ENCODE measurements at regions not wholly inside any gene's neighbourhood (a gene's known extent, or its start where the extent isn't known, plus 50 kb on each side); places are given as distances from the start of the nearest gene placed in this dataset.
A peak's percentile ranks its signal among the peaks of the same experiment; 100 is the strongest.

DNA sequence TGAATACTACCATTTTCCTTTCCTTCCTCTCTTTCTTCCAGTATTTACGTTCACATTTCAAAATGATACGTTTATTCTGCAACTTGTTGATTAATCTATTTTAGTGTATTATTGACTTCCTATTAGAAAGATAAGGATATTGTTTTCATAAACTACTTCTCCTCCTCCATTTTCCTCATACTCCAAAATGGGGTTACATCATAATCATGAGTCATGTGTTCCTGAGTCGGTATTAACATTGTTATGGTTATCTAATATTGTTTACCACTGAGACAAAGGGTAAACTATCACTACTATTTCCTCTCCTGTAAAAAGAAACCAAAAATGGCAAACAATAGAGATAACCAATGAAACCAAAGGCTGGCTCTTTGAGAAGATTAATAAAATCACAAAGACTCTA is 126.5 kb upstream of the CDYL start:
- Mint-ChIP-seq H3K36me3 (ENCODE audit: low read depth) (peaks cover 4% of the 10 kb centered on the region), H3K9me3 (ENCODE audit: low read depth) (peaks cover 7% of the 10 kb centered on the region), H3K4me3 (ENCODE audit: unreplicated experiment) (no peak overlapping the region), H3K27ac (ENCODE audit: unreplicated experiment) (no peak overlapping the region), H3K4me1 (ENCODE audit: low read depth) (peaks cover 11% of the 10 kb centered on the region), H3K27me3 (ENCODE audit: low read depth) (no peaks in the 10 kb centered on the region)
- DNase-seq (ENCODE audit: low spot score), result no peak
- no peak for TF ChIP-seq CTCF (IDR thresholded peaks at IDR 0.05)

DNA sequence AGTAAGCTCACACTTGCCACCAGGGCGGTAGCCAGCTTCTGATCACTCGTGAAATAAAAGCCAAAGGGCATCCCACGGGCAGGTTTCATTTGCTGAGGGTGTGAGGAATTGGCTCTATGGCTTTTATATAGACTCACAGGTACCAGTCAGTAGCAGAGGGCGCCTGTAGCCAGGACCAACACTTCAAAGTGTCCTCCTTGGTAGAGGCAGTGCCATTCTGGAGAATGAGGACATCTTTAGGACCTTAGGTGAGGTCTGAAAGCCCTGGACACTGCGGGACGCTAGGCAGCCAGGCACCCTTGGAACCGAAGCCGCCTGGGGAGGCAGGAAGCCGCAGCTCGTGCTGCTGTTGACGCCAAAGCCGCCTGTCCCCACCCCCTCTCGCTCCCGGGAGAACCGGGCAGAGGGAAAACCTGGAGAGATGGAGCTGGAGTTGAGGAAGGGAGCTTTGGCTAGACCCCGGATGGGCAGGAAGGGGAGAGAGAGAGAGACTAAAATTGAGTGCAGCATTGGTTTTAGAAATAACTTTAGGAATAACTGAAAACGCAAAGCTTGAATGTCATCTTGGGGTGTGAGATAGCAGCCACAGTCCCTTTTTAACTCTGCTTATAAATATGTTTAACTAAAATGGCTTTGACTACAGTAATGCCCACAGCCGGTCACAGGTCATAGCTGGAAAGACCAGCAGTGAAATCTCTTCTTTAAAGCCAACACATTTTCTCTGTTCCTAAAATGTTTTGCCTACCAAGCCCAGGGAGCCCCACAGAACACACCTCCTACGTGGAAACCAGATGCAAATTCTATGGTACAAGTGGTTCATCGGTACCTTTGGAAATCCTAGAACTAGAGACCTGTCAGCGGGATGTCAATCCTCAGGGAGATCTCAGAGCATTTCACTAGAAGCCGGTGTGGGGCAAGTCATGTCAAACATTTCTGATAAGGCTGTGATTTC is 128.5 kb upstream of the CDYL start:
- H3K27ac Mint-ChIP-seq (ENCODE audit: unreplicated experiment), result peak overlapping the region; percentile 58
- peak overlapping the region; percentile 67 for H3K4me3 Mint-ChIP-seq (ENCODE audit: unreplicated experiment)
- peaks cover 4% of the 10 kb centered on the region for H3K36me3 Mint-ChIP-seq (ENCODE audit: low read depth)
- H3K27me3 Mint-ChIP-seq (ENCODE audit: low read depth), result no peaks in the 10 kb centered on the region
- no peak for TF ChIP-seq CTCF (IDR thresholded peaks at IDR 0.05)
- H3K9me3 Mint-ChIP-seq (ENCODE audit: low read depth), result peaks cover 5% of the 10 kb centered on the region
- H3K4me1 Mint-ChIP-seq (ENCODE audit: low read depth), result peaks cover 11% of the 10 kb centered on the region
- DNase-seq (ENCODE audit: low spot score), result no peak

DNA sequence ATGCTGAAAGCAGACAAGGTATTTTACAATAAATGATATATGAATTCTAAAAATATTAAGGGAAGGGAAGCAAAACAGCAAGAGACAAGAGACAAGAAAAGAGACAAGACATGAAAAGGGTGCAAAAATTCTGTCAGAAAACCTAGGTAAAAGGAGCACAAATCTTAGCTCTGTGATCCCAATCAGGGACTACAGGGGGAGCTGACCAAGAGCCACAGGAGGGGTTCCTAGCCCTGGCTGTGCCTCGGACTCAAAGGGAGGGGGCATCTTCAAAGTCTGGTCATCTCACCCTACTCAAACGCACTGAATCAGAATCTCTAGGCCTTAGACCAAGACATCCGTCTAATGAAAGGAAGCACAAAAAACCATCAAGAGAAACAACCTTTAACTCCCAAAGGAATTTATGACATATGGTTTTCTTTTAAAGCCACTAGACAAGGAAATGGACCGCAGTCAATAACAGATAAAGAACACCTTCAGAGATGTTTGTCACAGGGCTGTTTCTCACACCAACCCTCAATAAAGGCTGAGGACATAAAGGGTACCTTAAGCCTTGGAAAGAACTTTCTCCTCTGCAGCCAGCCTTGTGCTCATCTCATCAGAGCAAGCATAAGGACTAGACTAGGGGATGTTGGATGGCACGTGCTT is 130.4 kb upstream of the CDYL start:
- Mint-ChIP-seq H3K9me3 (ENCODE audit: low read depth) (no peaks in the 10 kb centered on the region), H3K36me3 (ENCODE audit: low read depth) (peaks cover 2% of the 10 kb centered on the region), H3K4me3 (ENCODE audit: unreplicated experiment) (no peak overlapping the region), H3K27ac (ENCODE audit: unreplicated experiment) (no peak overlapping the region), H3K4me1 (ENCODE audit: low read depth) (peaks cover 11% of the 10 kb centered on the region), H3K27me3 (ENCODE audit: low read depth) (peaks cover 1% of the 10 kb centered on the region)
- no peak for DNase-seq (ENCODE audit: low spot score)
- peak; percentile 32 for TF ChIP-seq CTCF (IDR thresholded peaks at IDR 0.05)

DNA sequence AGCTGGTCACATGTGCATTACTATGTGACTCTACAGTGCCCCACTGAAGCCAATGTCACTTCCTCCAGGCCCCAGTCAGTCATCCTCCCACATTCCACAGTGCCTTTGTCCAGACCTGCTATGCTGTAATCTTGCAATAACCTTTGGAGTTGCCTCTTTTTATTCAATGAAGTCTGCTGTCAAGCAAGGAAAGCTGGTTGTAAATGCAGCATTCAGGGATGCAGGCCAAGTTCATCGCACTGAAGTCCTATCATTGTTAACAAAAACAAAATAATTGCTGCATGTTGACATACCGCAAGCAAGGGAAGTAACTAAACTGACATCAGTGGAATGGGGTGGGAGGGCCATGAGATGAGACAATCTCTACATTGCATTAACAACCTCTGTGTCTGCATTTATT is 131.2 kb upstream of the CDYL start:
- Mint-ChIP-seq H3K27ac (ENCODE audit: unreplicated experiment) (no peak overlapping the region), H3K9me3 (ENCODE audit: low read depth) (no peaks in the 10 kb centered on the region), H3K4me3 (ENCODE audit: unreplicated experiment) (no peak overlapping the region), H3K27me3 (ENCODE audit: low read depth) (peaks cover 3% of the 10 kb centered on the region), H3K36me3 (ENCODE audit: low read depth) (peaks cover 2% of the 10 kb centered on the region), H3K4me1 (ENCODE audit: low read depth) (peaks cover 11% of the 10 kb centered on the region)
- no peak for DNase-seq (ENCODE audit: low spot score)
- TF ChIP-seq CTCF (IDR thresholded peaks at IDR 0.05), result no peak

GRCh38 chr6:4641461-4641860 is 134.7 kb upstream of the CDYL start:
- no peak for TF ChIP-seq CTCF (IDR thresholded peaks at IDR 0.05)
- no peak overlapping the region for H3K27ac Mint-ChIP-seq (ENCODE audit: unreplicated experiment)
- H3K27me3 Mint-ChIP-seq (ENCODE audit: low read depth), result peaks cover 3% of the 10 kb centered on the region
- DNase-seq (ENCODE audit: low spot score), result no peak
- peaks cover 2% of the 10 kb centered on the region for H3K36me3 Mint-ChIP-seq (ENCODE audit: low read depth)
- no peaks in the 10 kb centered on the region for H3K4me1 Mint-ChIP-seq (ENCODE audit: low read depth)
- H3K4me3 Mint-ChIP-seq (ENCODE audit: unreplicated experiment), result no peak overlapping the region
- H3K9me3 Mint-ChIP-seq (ENCODE audit: low read depth), result no peaks in the 10 kb centered on the region

Data from chondrocyte (in vitro differentiated cells).